ENCODE measurements at regions not wholly inside any gene's neighbourhood (a gene's known extent, or its start where the extent isn't known, plus 50 kb on each side); places are given as distances from the start of the nearest gene placed in this dataset.
A peak's percentile ranks its signal among the peaks of the same experiment; 100 is the strongest.

DNA sequence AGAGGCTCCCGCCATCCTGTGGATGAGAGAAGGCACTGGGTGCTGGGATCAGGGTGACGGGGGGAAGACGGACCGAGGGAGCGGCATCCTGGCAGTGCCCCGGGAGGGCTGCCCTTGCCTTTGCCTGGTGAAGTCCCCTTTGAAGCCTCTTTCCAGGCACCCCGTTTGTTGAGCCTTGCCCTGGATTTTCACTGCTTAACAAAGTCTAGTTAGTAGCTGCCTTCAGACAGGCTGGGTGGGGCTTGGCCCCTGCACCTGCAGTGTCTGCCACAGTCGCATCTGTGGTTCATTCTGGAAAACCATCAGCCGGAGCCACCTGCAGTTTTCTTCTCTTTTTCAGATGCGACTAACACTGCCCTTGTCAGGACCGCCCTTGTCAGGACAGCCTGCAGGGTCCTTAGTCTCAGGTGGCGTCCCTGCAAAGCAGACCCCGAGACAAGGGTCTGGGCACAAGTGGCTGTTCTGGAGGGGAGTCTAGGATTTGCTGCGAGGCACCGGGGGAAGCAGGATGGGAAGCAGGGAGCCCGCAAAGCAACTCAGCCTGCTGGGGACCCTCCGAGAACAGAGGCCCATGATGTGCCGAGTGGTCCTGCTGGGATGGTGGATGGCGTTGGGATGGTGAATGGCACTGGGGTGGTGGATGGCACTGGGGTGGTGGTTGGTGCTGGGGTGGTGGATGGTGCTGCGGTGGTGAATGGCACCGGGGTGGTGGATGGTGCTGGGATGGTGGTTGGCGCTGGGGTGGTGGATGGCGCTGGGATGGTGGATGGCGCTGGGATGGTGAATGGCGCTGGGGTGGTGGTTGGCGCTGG lies 147.9 kb upstream of the COL5A1 start:
- in situ Hi-C loops (cut with MboI; ENCODE audit: low pct_ligation_motif_present in 1 of 4, low pct_unique_long_range_greater_than_20kb in 1 of 4, low sequenced_read_pairs in 3 of 4) (no loop called here), intact Hi-C loops (cut with DNase I; ENCODE audit: low total_unique reads) (no loop called here)
- no peak for TF ChIP-seq POLR2A (IDR thresholded peaks at IDR 0.05)
- TF ChIP-seq, protein P1, sequence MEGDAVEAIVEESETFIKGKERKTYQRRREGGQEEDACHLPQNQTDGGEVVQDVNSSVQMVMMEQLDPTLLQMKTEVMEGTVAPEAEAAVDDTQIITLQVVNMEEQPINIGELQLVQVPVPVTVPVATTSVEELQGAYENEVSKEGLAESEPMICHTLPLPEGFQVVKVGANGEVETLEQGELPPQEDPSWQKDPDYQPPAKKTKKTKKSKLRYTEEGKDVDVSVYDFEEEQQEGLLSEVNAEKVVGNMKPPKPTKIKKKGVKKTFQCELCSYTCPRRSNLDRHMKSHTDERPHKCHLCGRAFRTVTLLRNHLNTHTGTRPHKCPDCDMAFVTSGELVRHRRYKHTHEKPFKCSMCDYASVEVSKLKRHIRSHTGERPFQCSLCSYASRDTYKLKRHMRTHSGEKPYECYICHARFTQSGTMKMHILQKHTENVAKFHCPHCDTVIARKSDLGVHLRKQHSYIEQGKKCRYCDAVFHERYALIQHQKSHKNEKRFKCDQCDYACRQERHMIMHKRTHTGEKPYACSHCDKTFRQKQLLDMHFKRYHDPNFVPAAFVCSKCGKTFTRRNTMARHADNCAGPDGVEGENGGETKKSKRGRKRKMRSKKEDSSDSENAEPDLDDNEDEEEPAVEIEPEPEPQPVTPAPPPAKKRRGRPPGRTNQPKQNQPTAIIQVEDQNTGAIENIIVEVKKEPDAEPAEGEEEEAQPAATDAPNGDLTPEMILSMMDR (IDR thresholded peaks at IDR 0.05): no peak
- TF ChIP-seq POLR2AphosphoS5 (IDR thresholded peaks at IDR 0.05): no peak
- no peak for TF ChIP-seq EP300 (IDR thresholded peaks at IDR 0.05; ENCODE audit: low read depth)
- H3K27ac ChIP-seq: no peak overlapping the region
- H3K4me3 ChIP-seq: no peak overlapping the region
- no peaks in the 10 kb centered on the region for H3K9me3 ChIP-seq
- WGBS, 2 donors (ENCODE audit: low coverage in 1 of 2): 84 to 94% methylated on average over 6 to 26 of the region's 26 CpGs
- H3K36me3 ChIP-seq: no peaks in the 10 kb centered on the region
- H3K27me3 ChIP-seq: no peaks in the 10 kb centered on the region
- peaks cover 0 to 5% (median 0%) of the 10 kb centered on the region in 4 donors for H3K4me1 ChIP-seq
- peak; percentile 3 for DNase-seq

DNA sequence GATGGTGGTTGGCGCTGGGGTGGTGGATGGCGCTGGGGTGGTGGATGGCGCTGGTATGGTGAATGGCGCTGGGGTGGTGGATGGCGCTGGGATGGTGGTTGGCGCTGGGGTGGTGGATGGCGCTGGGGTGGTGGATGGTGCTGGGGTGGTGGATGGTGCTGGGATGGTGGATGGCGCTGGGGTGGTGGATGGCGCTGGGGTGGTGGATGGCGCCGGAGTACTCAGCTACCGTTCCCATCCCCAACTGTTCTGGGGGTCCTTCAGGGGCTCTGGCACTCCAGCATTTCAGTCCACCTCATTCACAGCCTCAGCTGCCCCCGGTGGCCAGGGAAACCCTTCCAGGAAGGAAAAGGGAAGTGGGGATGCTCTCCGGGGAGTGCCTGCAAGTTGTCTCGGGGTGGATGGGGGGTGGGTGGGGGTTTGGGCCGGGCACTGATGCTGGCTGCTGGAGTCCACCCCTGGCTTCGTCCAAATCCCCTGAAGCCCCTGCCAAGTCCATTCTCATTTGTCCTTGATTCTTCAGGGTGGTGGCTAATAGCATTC lies 147.3 kb upstream of the COL5A1 start:
- no peak for TF ChIP-seq POLR2AphosphoS5 (IDR thresholded peaks at IDR 0.05)
- TF ChIP-seq, protein P1 (IDR thresholded peaks at IDR 0.05): no peak
- TF ChIP-seq POLR2A (IDR thresholded peaks at IDR 0.05): no peak
- TF ChIP-seq EP300 (IDR thresholded peaks at IDR 0.05; ENCODE audit: low read depth): no peak
- intact Hi-C loops (cut with DNase I; ENCODE audit: low total_unique reads) (no loop called here), in situ Hi-C loops (cut with MboI; ENCODE audit: low pct_ligation_motif_present in 1 of 4, low pct_unique_long_range_greater_than_20kb in 1 of 4, low sequenced_read_pairs in 3 of 4) (no loop called here)
- Histone ChIP-seq H3K36me3 (no peaks in the 10 kb centered on the region), H3K27ac (no peak overlapping the region), H3K4me1 (peaks cover 0 to 5% (median 0%) of the 10 kb centered on the region in 4 donors), H3K9me3 (no peaks in the 10 kb centered on the region), H3K4me3 (no peak overlapping the region), H3K27me3 (no peaks in the 10 kb centered on the region)
- 72 to 93% methylated on average over 7 to 17 of the region's 17 CpGs for WGBS, 2 donors (ENCODE audit: low coverage in 1 of 2)
- DNase-seq: peak; percentile 3

DNA sequence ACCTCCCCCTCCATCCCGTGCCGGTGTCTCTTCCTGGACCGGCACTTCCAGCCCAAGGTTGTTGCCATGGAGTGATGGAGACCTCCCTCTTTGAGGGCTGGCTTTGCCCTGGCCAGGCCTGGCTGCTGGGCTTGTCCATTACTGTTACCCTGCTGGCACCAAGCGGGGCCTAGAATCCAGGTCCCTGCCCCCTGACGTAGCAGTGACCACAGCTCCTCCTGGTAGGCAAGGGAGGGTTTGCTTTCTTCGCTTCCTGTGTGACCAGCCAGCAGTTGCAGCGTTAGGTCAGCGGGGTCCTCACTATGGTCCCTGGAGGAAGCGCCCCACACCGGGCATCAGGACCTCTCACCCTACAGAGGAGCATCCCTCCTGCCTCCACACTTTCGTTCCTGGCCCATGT lies 146.7 kb upstream of the COL5A1 start:
- DNase-seq: peak; percentile 1
- Histone ChIP-seq H3K4me1 (peaks cover 0 to 5% (median 0%) of the 10 kb centered on the region in 4 donors), H3K9me3 (no peaks in the 10 kb centered on the region)

DNA sequence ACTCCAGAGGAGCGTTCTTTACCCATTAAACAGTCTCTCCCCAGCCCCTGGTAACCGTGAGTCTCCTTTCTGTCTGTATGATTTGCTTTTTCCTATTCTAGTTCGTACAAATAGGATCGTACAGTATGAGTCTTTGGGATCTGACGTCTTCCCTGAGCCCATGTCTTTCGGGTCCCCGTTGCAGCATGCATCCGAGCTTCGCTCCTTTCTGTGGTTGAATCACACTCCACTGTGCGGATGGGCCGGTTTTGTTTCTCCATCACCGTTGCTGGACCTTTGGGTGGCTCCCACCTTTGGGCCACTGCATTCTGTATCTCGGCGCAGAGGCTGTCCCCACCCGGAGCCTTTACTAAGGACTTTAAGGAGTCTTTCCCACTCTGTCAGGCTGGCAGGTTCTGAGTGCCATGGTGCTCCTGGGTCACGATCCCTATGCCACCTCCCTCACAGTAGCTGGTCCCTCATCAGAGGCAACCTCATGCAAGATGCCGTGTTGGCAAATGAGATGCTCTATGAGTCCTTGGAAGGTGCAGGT lies 145.7 kb upstream of the COL5A1 start:
- Histone ChIP-seq H3K9me3 (no peaks in the 10 kb centered on the region), H3K4me3 (no peak overlapping the region), H3K4me1 (peaks cover 0 to 5% (median 0%) of the 10 kb centered on the region in 4 donors), H3K36me3 (no peaks in the 10 kb centered on the region), H3K27ac (no peak overlapping the region), H3K27me3 (peaks cover 5% of the 10 kb centered on the region)
- in situ Hi-C loops (cut with MboI; ENCODE audit: low pct_ligation_motif_present in 1 of 4, low pct_unique_long_range_greater_than_20kb in 1 of 4, low sequenced_read_pairs in 3 of 4): no loop called here
- TF ChIP-seq EP300 (IDR thresholded peaks at IDR 0.05; ENCODE audit: low read depth): no peak
- peak; percentile 1 for DNase-seq
- intact Hi-C loops (cut with DNase I; ENCODE audit: low total_unique reads): no loop called here
- 84 to 93% methylated on average over 8 to 17 of the region's 17 CpGs for WGBS, 2 donors (ENCODE audit: low coverage in 1 of 2)

More for the DNA sequence above, 146.7 kb upstream of the COL5A1 start:
- Histone ChIP-seq H3K4me3 (no peak overlapping the region), H3K36me3 (no peaks in the 10 kb centered on the region), H3K27ac (no peak overlapping the region), H3K27me3 (no peaks in the 10 kb centered on the region)
- TF ChIP-seq, protein P1 (IDR thresholded peaks at IDR 0.05): no peak
- TF ChIP-seq POLR2AphosphoS5 (IDR thresholded peaks at IDR 0.05) (no peak), EP300 (IDR thresholded peaks at IDR 0.05; ENCODE audit: low read depth) (no peak), POLR2A (IDR thresholded peaks at IDR 0.05) (no peak)
- intact Hi-C loops (cut with DNase I; ENCODE audit: low total_unique reads) (no loop called here), in situ Hi-C loops (cut with MboI; ENCODE audit: low pct_ligation_motif_present in 1 of 4, low pct_unique_long_range_greater_than_20kb in 1 of 4, low sequenced_read_pairs in 3 of 4) (no loop called here)
- 77 to 81% methylated on average over 3 to 11 of the region's 11 CpGs for WGBS, 2 donors (ENCODE audit: low coverage in 1 of 2)

Data from transverse colon (tissue), 4 donors.